SHP77 (cell line): ENCODE measurements at regions not wholly inside any gene's neighbourhood (a gene's known extent, or its start where the extent isn't known, plus 50 kb on each side); places are given as distances from the start of the nearest gene placed in this dataset.
A peak's percentile ranks its signal among the peaks of the same experiment; 100 is the strongest.

ENCODE experiments used
- DNase-seq, 2 experiments: peaks; one replicate each; lab custom pipeline; 2025; lab: John Stamatoyannopoulos, UW

- no peak for DNase-seq
Measured at GRCh38 chr9:85260275-85260845, 481.4 kb downstream of the AGTPBP1 start.

- DNase-seq, result peak; percentile 20 to 41
Measured at GRCh38 chr9:85258823-85259370, 482.9 kb downstream of the AGTPBP1 start.

GRCh38 chr9:85258236-85258635 is 483.5 kb downstream of the AGTPBP1 start:
- no peak for DNase-seq

- no peak for DNase-seq
Measured at GRCh38 chr9:85249313-85249621, 492.5 kb downstream of the AGTPBP1 start.

GRCh38 chr9:85248514-85249312 is 493.0 kb downstream of the AGTPBP1 start:
- DNase-seq, result no peak

GRCh38 chr9:85246541-85246940 is 495.2 kb downstream of the AGTPBP1 start:
- no peak for DNase-seq

- DNase-seq, result no peak
Measured at GRCh38 chr9:85244856-85245255, 496.9 kb downstream of the AGTPBP1 start.

GRCh38 chr9:85243977-85244376 is 497.8 kb downstream of the AGTPBP1 start:
- DNase-seq, result no peak

GRCh38 chr9:85237478-85237877 is 504.3 kb downstream of the AGTPBP1 start:
- DNase-seq, result no peak

GRCh38 chr9:85230081-85230480 is 511.7 kb downstream of the AGTPBP1 start:
- DNase-seq, result no peak

GRCh38 chr9:85228111-85228855 is 513.5 kb downstream of the AGTPBP1 start:
- DNase-seq, result no peak

- no peak for DNase-seq
Measured at GRCh38 chr9:85225180-85225579, 516.6 kb downstream of the AGTPBP1 start.

- DNase-seq, result no peak
Measured at GRCh38 chr9:85224729-85225128, 517.0 kb downstream of the AGTPBP1 start.

GRCh38 chr9:85224301-85224700 is 517.5 kb downstream of the AGTPBP1 start:
- DNase-seq, result no peak

GRCh38 chr9:85223506-85224125 is 518.1 kb downstream of the AGTPBP1 start:
- DNase-seq, result no peak

- DNase-seq, result no peak
Measured at GRCh38 chr9:85216601-85217000, 525.2 kb downstream of the AGTPBP1 start.

- DNase-seq, result no peak
Measured at GRCh38 chr9:85215961-85216360, 525.8 kb downstream of the AGTPBP1 start.

- no peak for DNase-seq
Measured at GRCh38 chr9:85215416-85215815, 526.3 kb downstream of the AGTPBP1 start.

GRCh38 chr9:85213650-85214607 is 527.8 kb downstream of the AGTPBP1 start:
- DNase-seq, result no peak

GRCh38 chr9:85212887-85213286 is 528.9 kb downstream of the AGTPBP1 start:
- no peak for DNase-seq

- DNase-seq, result no peak
Measured at GRCh38 chr9:85212209-85212608, 529.5 kb downstream of the AGTPBP1 start.
